ENCODE measurements at regions not wholly inside any gene's neighbourhood (a gene's known extent, or its start where the extent isn't known, plus 50 kb on each side); places are given as distances from the start of the nearest gene placed in this dataset.

GRCh38 chr3:168531116-168531515, 435.4 kb upstream of the GOLIM4 start:
- TF ChIP-seq RAD21 (conservative IDR thresholded peaks at IDR 0.05) = no peak

GRCh38 chr3:168524129-168524528, 428.4 kb upstream of the GOLIM4 start:
- H3K4me2 ChIP-seq (ENCODE audit: low read length) = no peak overlapping the region
- TF ChIP-seq EP300 (conservative IDR thresholded peaks at IDR 0.05; ENCODE audit: poor library complexity, severe bottlenecking) (no peak), RAD21 (conservative IDR thresholded peaks at IDR 0.05) (no peak), TAF1 (IDR thresholded peaks at IDR 0.05; ENCODE audit: low read depth) (no peak), POLR2AphosphoS5 (IDR thresholded peaks at IDR 0.05) (no peak), MXI1 (conservative IDR thresholded peaks at IDR 0.05; ENCODE audit: poor library complexity, severe bottlenecking) (no peak), SMC3 (conservative IDR thresholded peaks at IDR 0.05; ENCODE audit: poor library complexity) (no peak), EZH2 (IDR thresholded peaks at IDR 0.05; ENCODE audit: borderline replicate concordance, insufficient read depth, low read length, poor library complexity, severe bottlenecking) (no peak)
- TF ChIP-seq, protein P1, sequence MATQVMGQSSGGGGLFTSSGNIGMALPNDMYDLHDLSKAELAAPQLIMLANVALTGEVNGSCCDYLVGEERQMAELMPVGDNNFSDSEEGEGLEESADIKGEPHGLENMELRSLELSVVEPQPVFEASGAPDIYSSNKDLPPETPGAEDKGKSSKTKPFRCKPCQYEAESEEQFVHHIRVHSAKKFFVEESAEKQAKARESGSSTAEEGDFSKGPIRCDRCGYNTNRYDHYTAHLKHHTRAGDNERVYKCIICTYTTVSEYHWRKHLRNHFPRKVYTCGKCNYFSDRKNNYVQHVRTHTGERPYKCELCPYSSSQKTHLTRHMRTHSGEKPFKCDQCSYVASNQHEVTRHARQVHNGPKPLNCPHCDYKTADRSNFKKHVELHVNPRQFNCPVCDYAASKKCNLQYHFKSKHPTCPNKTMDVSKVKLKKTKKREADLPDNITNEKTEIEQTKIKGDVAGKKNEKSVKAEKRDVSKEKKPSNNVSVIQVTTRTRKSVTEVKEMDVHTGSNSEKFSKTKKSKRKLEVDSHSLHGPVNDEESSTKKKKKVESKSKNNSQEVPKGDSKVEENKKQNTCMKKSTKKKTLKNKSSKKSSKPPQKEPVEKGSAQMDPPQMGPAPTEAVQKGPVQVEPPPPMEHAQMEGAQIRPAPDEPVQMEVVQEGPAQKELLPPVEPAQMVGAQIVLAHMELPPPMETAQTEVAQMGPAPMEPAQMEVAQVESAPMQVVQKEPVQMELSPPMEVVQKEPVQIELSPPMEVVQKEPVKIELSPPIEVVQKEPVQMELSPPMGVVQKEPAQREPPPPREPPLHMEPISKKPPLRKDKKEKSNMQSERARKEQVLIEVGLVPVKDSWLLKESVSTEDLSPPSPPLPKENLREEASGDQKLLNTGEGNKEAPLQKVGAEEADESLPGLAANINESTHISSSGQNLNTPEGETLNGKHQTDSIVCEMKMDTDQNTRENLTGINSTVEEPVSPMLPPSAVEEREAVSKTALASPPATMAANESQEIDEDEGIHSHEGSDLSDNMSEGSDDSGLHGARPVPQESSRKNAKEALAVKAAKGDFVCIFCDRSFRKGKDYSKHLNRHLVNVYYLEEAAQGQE (IDR thresholded peaks at IDR 0.05; ENCODE audit: borderline replicate concordance) = no peak
- TF ChIP-seq, protein P2, sequence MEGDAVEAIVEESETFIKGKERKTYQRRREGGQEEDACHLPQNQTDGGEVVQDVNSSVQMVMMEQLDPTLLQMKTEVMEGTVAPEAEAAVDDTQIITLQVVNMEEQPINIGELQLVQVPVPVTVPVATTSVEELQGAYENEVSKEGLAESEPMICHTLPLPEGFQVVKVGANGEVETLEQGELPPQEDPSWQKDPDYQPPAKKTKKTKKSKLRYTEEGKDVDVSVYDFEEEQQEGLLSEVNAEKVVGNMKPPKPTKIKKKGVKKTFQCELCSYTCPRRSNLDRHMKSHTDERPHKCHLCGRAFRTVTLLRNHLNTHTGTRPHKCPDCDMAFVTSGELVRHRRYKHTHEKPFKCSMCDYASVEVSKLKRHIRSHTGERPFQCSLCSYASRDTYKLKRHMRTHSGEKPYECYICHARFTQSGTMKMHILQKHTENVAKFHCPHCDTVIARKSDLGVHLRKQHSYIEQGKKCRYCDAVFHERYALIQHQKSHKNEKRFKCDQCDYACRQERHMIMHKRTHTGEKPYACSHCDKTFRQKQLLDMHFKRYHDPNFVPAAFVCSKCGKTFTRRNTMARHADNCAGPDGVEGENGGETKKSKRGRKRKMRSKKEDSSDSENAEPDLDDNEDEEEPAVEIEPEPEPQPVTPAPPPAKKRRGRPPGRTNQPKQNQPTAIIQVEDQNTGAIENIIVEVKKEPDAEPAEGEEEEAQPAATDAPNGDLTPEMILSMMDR (IDR thresholded peaks at IDR 0.05; ENCODE audit: poor library complexity, severe bottlenecking) = no peak
- H3K9me3 ChIP-seq (ENCODE audit: low read length) = no peaks in the 10 kb centered on the region
- no peaks in the 10 kb centered on the region for H3K9me2 ChIP-seq (ENCODE audit: insufficient read depth, low read length)
- no peak overlapping the region for H2AFZ ChIP-seq (ENCODE audit: low read depth, low read length)
- no peak overlapping the region for H3K9ac ChIP-seq (ENCODE audit: low read length)
- H3K27me3 ChIP-seq (ENCODE audit: insufficient read depth, low read depth, low read length) = no peaks in the 10 kb centered on the region
- H3F3A ChIP-seq (ENCODE audit: insufficient read depth, low read length, poor library complexity, severe bottlenecking) = no peaks in the 10 kb centered on the region
- H4K20me1 ChIP-seq (ENCODE audit: insufficient read depth) = no peaks in the 10 kb centered on the region
- no peaks in the 10 kb centered on the region for H3K79me2 ChIP-seq (replicated peaks; ENCODE audit: insufficient read depth, low read length)
- no peaks in the 10 kb centered on the region for H3K36me3 ChIP-seq (ENCODE audit: insufficient read depth, low read length)
- no peak overlapping the region for H3K27ac ChIP-seq (ENCODE audit: low read length)
- H3K4me3 ChIP-seq (ENCODE audit: low read length) = no peak overlapping the region

More at GRCh38 chr3:168531116-168531515, 435.4 kb upstream of the GOLIM4 start:
- Histone ChIP-seq H3K9ac (ENCODE audit: low read length) (no peak overlapping the region), H3K9me3 (ENCODE audit: low read length) (no peaks in the 10 kb centered on the region), H3K36me3 (ENCODE audit: insufficient read depth, low read length) (no peaks in the 10 kb centered on the region), H3F3A (ENCODE audit: insufficient read depth, low read length, poor library complexity, severe bottlenecking) (no peaks in the 10 kb centered on the region), H3K9me2 (ENCODE audit: insufficient read depth, low read length) (no peaks in the 10 kb centered on the region), H2AFZ (ENCODE audit: low read depth, low read length) (no peak overlapping the region), H3K4me2 (ENCODE audit: low read length) (no peak overlapping the region), H4K20me1 (ENCODE audit: insufficient read depth) (no peaks in the 10 kb centered on the region), H3K4me3 (ENCODE audit: low read length) (no peak overlapping the region), H3K27me3 (ENCODE audit: insufficient read depth, low read depth, low read length) (no peaks in the 10 kb centered on the region), H3K79me2 (replicated peaks; ENCODE audit: insufficient read depth, low read length) (no peaks in the 10 kb centered on the region), H3K27ac (ENCODE audit: low read length) (no peak overlapping the region)
